Neutrophil (primary cell): ENCODE measurements at regions not wholly inside any gene's neighbourhood (a gene's known extent, or its start where the extent isn't known, plus 50 kb on each side); places are given as distances from the start of the nearest gene placed in this dataset.

Source experiments
- H3K27ac ChIP-seq: fragments of 200-600 bp; sonication (generic); 2 replicates; pipeline ENCODE4 v1.5.1; 2016; ENCODE audit warnings: mild to moderate bottlenecking, moderate library complexity
- H3K27me3 ChIP-seq: fragments of 200-600 bp; sonication (generic); 2 replicates; pipeline ENCODE4 v1.6.0; 2016; ENCODE audit warnings: mild to moderate bottlenecking
- H3K36me3 ChIP-seq: fragments of 200-600 bp; sonication (generic); 2 replicates; pipeline ENCODE4 v1.5.1; 2017
- H3K4me1 ChIP-seq, 2 experiments: fragments of 200-600 bp in 1 of 2; sonication (generic) in 1 of 2; 1 replicate in 1 of 2; 2 replicates in 1 of 2; pipeline versions ENCODE4 v1.5.1 to v1.6.1; 2013 to 2016; ENCODE audit warnings: low read depth in 1 of 2, low read length in 1 of 2, mild to moderate bottlenecking in 1 of 2, moderate library complexity in 1 of 2; ENCODE audit not compliant: control insufficient read depth in 1 of 2, insufficient read depth in 1 of 2
- H3K4me3 ChIP-seq, 2 experiments: fragments of 200-600 bp in 1 of 2; sonication (generic) in 1 of 2; 1 replicate in 1 of 2; 2 replicates in 1 of 2; pipeline ENCODE4 v1.5.1; 2013 to 2016; ENCODE audit warnings: low read depth in 1 of 2, low read length in 1 of 2, mild to moderate bottlenecking in 1 of 2, moderate library complexity in 1 of 2
- H3K9me3 ChIP-seq: fragments of 200-600 bp; sonication (generic); 2 replicates; pipeline ENCODE4 v1.5.1; 2016
- CTCF ChIP-seq: fragments of 200-600 bp; sonication (generic); IDR thresholded peaks from 2 replicates; pipeline ENCODE4 v1.5.1; 2016; ENCODE audit warnings: antibody characterized with exemption

- Histone ChIP-seq H3K4me3 (no peak overlapping the region), H3K27me3 (peaks cover 91% of the 10 kb centered on the region), H3K27ac (no peak overlapping the region), H3K36me3 (no peaks in the 10 kb centered on the region), H3K4me1 (no peaks in the 10 kb centered on the region), H3K9me3 (no peaks in the 10 kb centered on the region)
- TF ChIP-seq CTCF: no peak
Observed at GRCh38 chr11:45382133-45382878, 96.2 kb upstream of the SYT13 start.

- Histone ChIP-seq H3K27me3 (peaks cover 93% of the 10 kb centered on the region), H3K4me1 (no peaks in the 10 kb centered on the region), H3K27ac (no peak overlapping the region), H3K9me3 (no peaks in the 10 kb centered on the region), H3K36me3 (no peaks in the 10 kb centered on the region), H3K4me3 (no peak overlapping the region)
- TF ChIP-seq CTCF: no peak
Observed at GRCh38 chr11:45379162-45379863, 93.2 kb upstream of the SYT13 start.

- Histone ChIP-seq H3K4me3 (no peak overlapping the region), H3K27me3 (peaks cover 93% of the 10 kb centered on the region), H3K4me1 (no peaks in the 10 kb centered on the region), H3K27ac (no peak overlapping the region), H3K36me3 (no peaks in the 10 kb centered on the region), H3K9me3 (no peaks in the 10 kb centered on the region)
- TF ChIP-seq CTCF: no peak
Observed at GRCh38 chr11:45378516-45378915, 92.4 kb upstream of the SYT13 start.

GRCh38 chr11:45374653-45375059 is 88.5 kb upstream of the SYT13 start:
- Histone ChIP-seq H3K36me3 (no peaks in the 10 kb centered on the region), H3K4me3 (no peak overlapping the region), H3K4me1 (no peaks in the 10 kb centered on the region), H3K9me3 (no peaks in the 10 kb centered on the region), H3K27ac (no peak overlapping the region), H3K27me3 (peaks cover 95% of the 10 kb centered on the region)
- no peak for TF ChIP-seq CTCF

GRCh38 chr11:45374130-45374529 is 88.0 kb upstream of the SYT13 start:
- H3K27ac ChIP-seq: no peak overlapping the region
- no peak overlapping the region for H3K4me3 ChIP-seq
- no peaks in the 10 kb centered on the region for H3K36me3 ChIP-seq
- no peaks in the 10 kb centered on the region for H3K9me3 ChIP-seq
- no peak for TF ChIP-seq CTCF
- peaks cover 95% of the 10 kb centered on the region for H3K27me3 ChIP-seq
- no peaks in the 10 kb centered on the region for H3K4me1 ChIP-seq
